ENCODE measurements at regions not wholly inside any gene's neighbourhood (a gene's known extent, or its start where the extent isn't known, plus 50 kb on each side); places are given as distances from the start of the nearest gene placed in this dataset.
"Not testable (repeated sequence)": the region's sequence is repeated elsewhere in the genome, so short reads cannot be mapped to it uniquely, and the experiment has no call there.

DNA sequence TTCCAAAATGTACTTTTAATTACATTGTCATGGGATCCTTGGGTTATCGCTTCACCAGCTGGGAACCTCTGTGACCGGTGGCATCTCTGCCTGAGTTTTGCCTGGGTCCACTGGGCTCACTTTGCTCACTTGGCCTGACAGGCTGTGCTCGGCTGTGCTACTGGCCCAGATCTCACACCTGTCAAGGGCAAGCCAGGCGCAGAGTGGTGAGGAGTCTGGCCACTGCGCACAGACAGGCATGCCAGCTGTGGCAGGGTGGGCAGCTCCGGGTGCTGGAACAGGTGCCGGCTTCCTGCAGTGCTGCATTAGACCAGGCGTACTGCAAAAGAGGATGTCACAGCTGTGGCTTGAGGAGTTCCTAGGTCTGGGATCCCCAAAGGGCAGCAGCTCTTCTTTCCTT, 489.8 kb downstream of the TENT5A start:
- intact Hi-C loops (cut with DNase I; ENCODE audit: low total_unique reads), result no loop called here
- no peak for DNase-seq
- no peaks in the 10 kb centered on the region for H3K9me3 ChIP-seq
- TF ChIP-seq, protein P1, sequence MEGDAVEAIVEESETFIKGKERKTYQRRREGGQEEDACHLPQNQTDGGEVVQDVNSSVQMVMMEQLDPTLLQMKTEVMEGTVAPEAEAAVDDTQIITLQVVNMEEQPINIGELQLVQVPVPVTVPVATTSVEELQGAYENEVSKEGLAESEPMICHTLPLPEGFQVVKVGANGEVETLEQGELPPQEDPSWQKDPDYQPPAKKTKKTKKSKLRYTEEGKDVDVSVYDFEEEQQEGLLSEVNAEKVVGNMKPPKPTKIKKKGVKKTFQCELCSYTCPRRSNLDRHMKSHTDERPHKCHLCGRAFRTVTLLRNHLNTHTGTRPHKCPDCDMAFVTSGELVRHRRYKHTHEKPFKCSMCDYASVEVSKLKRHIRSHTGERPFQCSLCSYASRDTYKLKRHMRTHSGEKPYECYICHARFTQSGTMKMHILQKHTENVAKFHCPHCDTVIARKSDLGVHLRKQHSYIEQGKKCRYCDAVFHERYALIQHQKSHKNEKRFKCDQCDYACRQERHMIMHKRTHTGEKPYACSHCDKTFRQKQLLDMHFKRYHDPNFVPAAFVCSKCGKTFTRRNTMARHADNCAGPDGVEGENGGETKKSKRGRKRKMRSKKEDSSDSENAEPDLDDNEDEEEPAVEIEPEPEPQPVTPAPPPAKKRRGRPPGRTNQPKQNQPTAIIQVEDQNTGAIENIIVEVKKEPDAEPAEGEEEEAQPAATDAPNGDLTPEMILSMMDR (IDR thresholded peaks at IDR 0.05), result no peak
- H3K36me3 ChIP-seq, result no peaks in the 10 kb centered on the region
- no peaks in the 10 kb centered on the region for H3K27me3 ChIP-seq
- H3K4me1 ChIP-seq, result peaks cover 0 to 7% (median 0%) of the 10 kb centered on the region in 4 donors
- H3K27ac ChIP-seq, result no peak overlapping the region
- H3K4me3 ChIP-seq, result no peak overlapping the region

DNA sequence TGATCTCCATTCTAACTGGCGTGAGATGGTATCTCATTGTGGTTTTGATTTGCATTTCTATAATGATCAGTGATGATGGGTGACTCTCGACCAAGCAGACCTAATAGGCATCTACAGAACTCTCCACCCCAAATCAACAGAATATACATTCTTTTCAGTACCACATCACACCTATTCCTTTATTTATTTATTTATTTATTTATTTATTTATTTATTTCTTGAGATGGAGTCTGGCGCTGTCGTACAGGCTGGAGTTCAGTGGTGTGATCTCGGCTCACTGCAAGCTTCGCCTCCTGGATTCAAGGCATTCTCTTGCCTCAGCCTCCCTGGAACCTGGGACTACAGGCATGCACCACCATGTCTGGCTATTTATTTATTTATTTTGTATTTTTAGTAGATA, 496.3 kb downstream of the TENT5A start:
- peaks cover 0 to 12% (median 6%) of the 10 kb centered on the region in 3 donors for H3K9me3 ChIP-seq
- intact Hi-C loops (cut with DNase I; ENCODE audit: low total_unique reads); H3K4me1 ChIP-seq; DNase-seq; H3K27ac ChIP-seq; H3K4me3 ChIP-seq; H3K36me3 ChIP-seq; H3K27me3 ChIP-seq: not testable (repeated sequence)

DNA sequence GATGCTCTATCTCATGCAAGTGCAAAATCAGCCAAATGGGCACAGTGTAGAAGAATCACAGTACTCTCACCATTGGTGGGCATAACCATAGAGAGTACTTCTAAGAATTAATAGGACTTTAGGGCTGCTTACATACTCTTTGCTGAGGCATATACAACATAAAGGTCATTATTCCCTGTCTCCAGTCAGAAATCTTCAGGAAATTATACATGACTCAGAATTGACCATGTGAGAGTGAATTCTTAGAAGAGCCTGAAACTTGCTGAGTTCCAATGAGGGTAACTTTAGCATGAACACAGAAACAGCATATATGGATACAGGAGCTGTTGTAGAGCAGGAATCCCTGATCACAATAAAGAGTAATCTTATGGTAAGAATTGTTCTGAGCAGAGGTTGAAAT, 498.7 kb downstream of the TENT5A start:
- Histone ChIP-seq H3K9me3 (peaks cover 0 to 12% (median 6%) of the 10 kb centered on the region in 3 donors), H3K4me3 (no peak overlapping the region), H3K36me3 (no peaks in the 10 kb centered on the region), H3K4me1 (no peaks in the 10 kb centered on the region), H3K27me3 (no peaks in the 10 kb centered on the region), H3K27ac (no peak overlapping the region)
- intact Hi-C loops (cut with DNase I; ENCODE audit: low total_unique reads), result no loop called here
- DNase-seq, result no peak
- TF ChIP-seq, protein P1 (IDR thresholded peaks at IDR 0.05), result no peak

DNA sequence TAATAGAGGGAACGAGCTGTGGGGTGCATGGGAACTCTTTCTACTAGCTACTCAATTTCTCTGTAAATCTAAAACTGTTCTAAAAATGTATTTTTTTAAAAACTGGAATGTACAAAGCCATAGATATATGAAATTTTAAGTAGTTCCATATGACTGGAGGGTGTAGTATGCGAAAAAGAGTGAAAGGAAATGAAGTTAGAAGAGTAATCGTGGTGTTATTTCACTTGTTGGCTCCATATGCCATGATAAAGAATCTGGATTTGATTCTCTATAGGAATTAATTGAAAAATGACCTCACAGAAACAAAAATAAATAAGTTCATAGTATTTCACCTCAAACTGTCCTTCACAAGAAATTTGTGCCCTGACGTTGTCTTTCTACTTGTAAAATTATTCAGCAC, 500.2 kb downstream of the TENT5A start:
- TF ChIP-seq, protein P1 (IDR thresholded peaks at IDR 0.05), result no peak
- Histone ChIP-seq H3K27ac (no peak overlapping the region), H3K27me3 (no peaks in the 10 kb centered on the region), H3K4me1 (no peaks in the 10 kb centered on the region), H3K9me3 (peaks cover 0 to 11% (median 6%) of the 10 kb centered on the region in 3 donors), H3K4me3 (no peak overlapping the region), H3K36me3 (no peaks in the 10 kb centered on the region)
- intact Hi-C loops (cut with DNase I; ENCODE audit: low total_unique reads), result no loop called here
- no peak for DNase-seq

DNA sequence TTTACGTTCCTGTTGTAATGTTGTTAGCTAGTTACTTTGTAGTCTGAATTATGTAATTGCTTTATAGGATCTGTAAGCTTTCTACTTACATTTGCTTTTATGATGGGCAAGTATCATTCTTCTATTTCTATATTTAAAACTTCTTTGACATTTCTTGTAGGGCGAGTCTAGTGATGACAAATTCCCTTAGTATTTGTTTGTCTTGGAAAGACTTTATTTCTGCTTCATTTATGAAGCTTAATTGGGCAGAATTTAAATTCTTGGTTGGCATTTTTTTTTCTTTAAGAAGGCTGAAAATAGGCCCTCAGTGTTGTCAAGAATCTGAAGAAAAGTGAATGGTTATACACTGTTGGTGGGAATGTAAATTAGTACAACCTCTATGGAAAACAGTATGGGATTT, 506.3 kb downstream of the TENT5A start:
- Histone ChIP-seq H3K36me3 (no peaks in the 10 kb centered on the region), H3K4me1 (no peaks in the 10 kb centered on the region), H3K27ac (no peak overlapping the region), H3K27me3 (no peaks in the 10 kb centered on the region), H3K4me3 (no peak overlapping the region), H3K9me3 (peaks cover 0 to 12% (median 0%) of the 10 kb centered on the region in 3 donors)
- intact Hi-C loops (cut with DNase I; ENCODE audit: low total_unique reads), result no loop called here
- DNase-seq, result no peak
- TF ChIP-seq, protein P1 (IDR thresholded peaks at IDR 0.05), result no peak

DNA sequence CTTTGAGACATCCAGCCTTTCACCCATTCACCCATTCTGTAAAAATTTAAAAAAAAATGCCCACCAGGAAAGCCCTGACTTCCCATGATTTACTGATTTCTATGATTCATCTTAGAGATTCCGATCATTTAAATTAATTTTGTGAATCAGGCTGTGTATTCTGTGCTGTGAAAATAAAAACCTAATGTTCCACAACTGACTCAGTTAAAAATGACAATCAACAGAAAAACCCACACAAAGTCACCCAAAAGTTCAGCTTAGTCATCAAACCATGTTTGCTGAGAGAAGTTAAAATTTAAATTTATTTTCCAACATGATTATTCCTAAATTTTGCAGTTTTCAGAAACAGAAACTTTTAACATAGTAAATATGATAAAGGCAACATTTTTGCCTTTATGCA, 509.9 kb downstream of the TENT5A start:
- Histone ChIP-seq H3K36me3 (no peaks in the 10 kb centered on the region), H3K9me3 (peaks cover 0 to 12% (median 0%) of the 10 kb centered on the region in 3 donors), H3K4me1 (no peaks in the 10 kb centered on the region), H3K27ac (no peak overlapping the region), H3K27me3 (no peaks in the 10 kb centered on the region), H3K4me3 (no peak overlapping the region)
- DNase-seq, result no peak
- intact Hi-C loops (cut with DNase I; ENCODE audit: low total_unique reads), result no loop called here
- TF ChIP-seq, protein P1 (IDR thresholded peaks at IDR 0.05), result no peak
